Panc1 (cell line): ENCODE measurements at regions not wholly inside any gene's neighbourhood (a gene's known extent, or its start where the extent isn't known, plus 50 kb on each side); places are given as distances from the start of the nearest gene placed in this dataset.

Experiments
- ATAC-seq: fragments of 200-7000 bp; cut with Tn5 transposase; 2 replicates; pipeline ENCODE4 v1.9.1; 2020; ENCODE audit warnings: mild to moderate bottlenecking, moderate library complexity
- BruUV-seq: library from RNA; stranded (reverse); fragments of 400-500 nt; replicated peaks from 2 replicates; lab custom pipeline; 2021; lab: Mats Ljungman, UMichigan
- CTCF ChIA-PET: fragments of 300-600 bp; sonication (Branson Sonifier 250); formaldehyde crosslinking; loops from one replicate; lab custom pipeline; 2022; ENCODE audit warnings: antibody characterized with exemption; lab: Charles Lee
- POLR2A ChIA-PET: fragments of 300-600 bp; sonication (Branson Sonifier 250); formaldehyde crosslinking; loops from one replicate; lab custom pipeline; 2022; ENCODE audit warnings: antibody characterized with exemption; lab: Charles Lee
- DNase-seq: peaks from one replicate; pipeline ENCODE4 v3.0.0-alpha.2; 2010; ENCODE audit warnings: low read depth, low spot score
- H3K27ac ChIP-seq: 2 replicates; pipeline ENCODE4 v1.5.1; 2011; ENCODE audit warnings: mild to moderate bottlenecking, low read length, inconsistent platforms
- H3K27me3 ChIP-seq: fragments of 200-500 bp; sonication (Bioruptor generic); 2 replicates; pipeline ENCODE4 v1.6.0; 2014; ENCODE audit warnings: low read length, inconsistent platforms; ENCODE audit not compliant: control insufficient read depth, insufficient read depth
- H3K36me3 ChIP-seq: fragments of 200-500 bp; sonication (Bioruptor generic); 2 replicates; pipeline ENCODE4 v1.5.1; 2014; ENCODE audit warnings: inconsistent platforms, mild to moderate bottlenecking, low read length, moderate library complexity; ENCODE audit not compliant: control insufficient read depth, insufficient read depth
- H3K4me1 ChIP-seq: 2 replicates; pipeline ENCODE4 v1.5.1; 2011; ENCODE audit warnings: inconsistent platforms, mild to moderate bottlenecking, low read length, moderate library complexity; ENCODE audit not compliant: control insufficient read depth, insufficient read depth
- H3K4me3 ChIP-seq, 2 experiments: 2 replicates each; pipeline ENCODE4 v1.5.1; 2011 to 2012; ENCODE audit warnings: low read depth in 2 of 2, low read length in 2 of 2, mild to moderate bottlenecking in 2 of 2, inconsistent platforms in 1 of 2, moderate library complexity in 1 of 2
- H3K9me3 ChIP-seq: fragments of 200-500 bp; sonication (Bioruptor generic); 2 replicates; pipeline ENCODE4 v1.5.1; 2014; ENCODE audit warnings: low read depth, mild to moderate bottlenecking, inconsistent platforms, low read length, moderate library complexity; ENCODE audit not compliant: control insufficient read depth, insufficient read depth
- POLR2AphosphoS5 ChIP-seq: IDR thresholded peaks from 2 replicates; pipeline ENCODE4 v1.6.1; 2012; ENCODE audit warnings: mild to moderate bottlenecking, low read depth, low read length, moderate library complexity
- SIN3A ChIP-seq: IDR thresholded peaks from 2 replicates; pipeline ENCODE4 v1.6.1; 2012; ENCODE audit warnings: low read depth, mild to moderate bottlenecking, low read length, moderate library complexity, borderline replicate concordance; ENCODE audit not compliant: insufficient read depth
- TCF7L2 ChIP-seq: IDR thresholded peaks from 2 replicates; pipeline ENCODE4 v1.6.1; 2011; ENCODE audit warnings: mild to moderate bottlenecking, low read depth, low read length, inconsistent platforms
- in situ Hi-C: cut with HindIII; loops from 2 replicates; pipeline ENCODE4 v1.10.0; 2016; ENCODE audit warnings: low sequenced_read_pairs, low pct_unique_long_range_greater_than_20kb
- intact Hi-C: fragments of 100-400 bp; cut with micrococcal nuclease; formaldehyde crosslinking; loops from one replicate; pipeline ENCODE4 v1.10.0; 2022; ENCODE audit not compliant: unreplicated experiment
- TF ChIP-seq, protein P1 (sequence below): fragments of 450-650 bp; IDR thresholded peaks from 2 replicates; pipeline ENCODE4 v1.5.1; 2017; ENCODE audit warnings: mild to moderate bottlenecking
- TF ChIP-seq, protein P2 (sequence below), 2 experiments: IDR thresholded peaks; 2 replicates each; pipeline ENCODE4 v1.6.1; 2011 to 2012; ENCODE audit warnings: low read depth in 2 of 2, control low read depth in 1 of 2, low read length in 1 of 2, mild to moderate bottlenecking in 1 of 2, moderate library complexity in 1 of 2; ENCODE audit not compliant: insufficient read depth in 1 of 2

DNA sequence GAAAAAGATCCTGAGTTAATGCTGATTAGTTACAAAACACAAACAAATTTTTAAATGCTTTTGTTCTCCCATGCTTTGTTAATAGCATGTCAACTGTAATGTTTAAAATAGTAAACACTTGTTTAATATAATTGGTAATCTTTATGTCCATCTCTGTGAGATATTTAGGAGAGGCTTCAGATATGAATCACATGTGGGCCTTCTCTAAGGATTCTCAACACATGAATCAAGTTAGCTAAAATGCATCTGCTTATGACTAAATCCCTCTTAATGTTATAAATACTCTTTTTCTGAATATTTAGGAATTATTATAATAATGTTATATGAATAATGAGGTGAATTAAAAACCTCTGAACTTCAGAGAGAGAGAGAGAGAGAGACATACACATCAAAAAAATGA, 345.9 kb upstream of the MANEA start:
- no peaks in the 10 kb centered on the region for H3K4me1 ChIP-seq
- H3K9me3 ChIP-seq = no peaks in the 10 kb centered on the region
- no peak overlapping the region for H3K27ac ChIP-seq
- no peak for ATAC-seq
- DNase-seq = no peak
- intact Hi-C loops (no loop called here), in situ Hi-C loops (no loop called here)
- H3K36me3 ChIP-seq = no peaks in the 10 kb centered on the region
- POLR2A ChIA-PET = no interaction called here
- H3K27me3 ChIP-seq = no peaks in the 10 kb centered on the region
- TF ChIP-seq POLR2AphosphoS5 (no peak), TCF7L2 (no peak), SIN3A (no peak)
- TF ChIP-seq, protein P1, sequence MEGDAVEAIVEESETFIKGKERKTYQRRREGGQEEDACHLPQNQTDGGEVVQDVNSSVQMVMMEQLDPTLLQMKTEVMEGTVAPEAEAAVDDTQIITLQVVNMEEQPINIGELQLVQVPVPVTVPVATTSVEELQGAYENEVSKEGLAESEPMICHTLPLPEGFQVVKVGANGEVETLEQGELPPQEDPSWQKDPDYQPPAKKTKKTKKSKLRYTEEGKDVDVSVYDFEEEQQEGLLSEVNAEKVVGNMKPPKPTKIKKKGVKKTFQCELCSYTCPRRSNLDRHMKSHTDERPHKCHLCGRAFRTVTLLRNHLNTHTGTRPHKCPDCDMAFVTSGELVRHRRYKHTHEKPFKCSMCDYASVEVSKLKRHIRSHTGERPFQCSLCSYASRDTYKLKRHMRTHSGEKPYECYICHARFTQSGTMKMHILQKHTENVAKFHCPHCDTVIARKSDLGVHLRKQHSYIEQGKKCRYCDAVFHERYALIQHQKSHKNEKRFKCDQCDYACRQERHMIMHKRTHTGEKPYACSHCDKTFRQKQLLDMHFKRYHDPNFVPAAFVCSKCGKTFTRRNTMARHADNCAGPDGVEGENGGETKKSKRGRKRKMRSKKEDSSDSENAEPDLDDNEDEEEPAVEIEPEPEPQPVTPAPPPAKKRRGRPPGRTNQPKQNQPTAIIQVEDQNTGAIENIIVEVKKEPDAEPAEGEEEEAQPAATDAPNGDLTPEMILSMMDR = no peak
- TF ChIP-seq, protein P2, sequence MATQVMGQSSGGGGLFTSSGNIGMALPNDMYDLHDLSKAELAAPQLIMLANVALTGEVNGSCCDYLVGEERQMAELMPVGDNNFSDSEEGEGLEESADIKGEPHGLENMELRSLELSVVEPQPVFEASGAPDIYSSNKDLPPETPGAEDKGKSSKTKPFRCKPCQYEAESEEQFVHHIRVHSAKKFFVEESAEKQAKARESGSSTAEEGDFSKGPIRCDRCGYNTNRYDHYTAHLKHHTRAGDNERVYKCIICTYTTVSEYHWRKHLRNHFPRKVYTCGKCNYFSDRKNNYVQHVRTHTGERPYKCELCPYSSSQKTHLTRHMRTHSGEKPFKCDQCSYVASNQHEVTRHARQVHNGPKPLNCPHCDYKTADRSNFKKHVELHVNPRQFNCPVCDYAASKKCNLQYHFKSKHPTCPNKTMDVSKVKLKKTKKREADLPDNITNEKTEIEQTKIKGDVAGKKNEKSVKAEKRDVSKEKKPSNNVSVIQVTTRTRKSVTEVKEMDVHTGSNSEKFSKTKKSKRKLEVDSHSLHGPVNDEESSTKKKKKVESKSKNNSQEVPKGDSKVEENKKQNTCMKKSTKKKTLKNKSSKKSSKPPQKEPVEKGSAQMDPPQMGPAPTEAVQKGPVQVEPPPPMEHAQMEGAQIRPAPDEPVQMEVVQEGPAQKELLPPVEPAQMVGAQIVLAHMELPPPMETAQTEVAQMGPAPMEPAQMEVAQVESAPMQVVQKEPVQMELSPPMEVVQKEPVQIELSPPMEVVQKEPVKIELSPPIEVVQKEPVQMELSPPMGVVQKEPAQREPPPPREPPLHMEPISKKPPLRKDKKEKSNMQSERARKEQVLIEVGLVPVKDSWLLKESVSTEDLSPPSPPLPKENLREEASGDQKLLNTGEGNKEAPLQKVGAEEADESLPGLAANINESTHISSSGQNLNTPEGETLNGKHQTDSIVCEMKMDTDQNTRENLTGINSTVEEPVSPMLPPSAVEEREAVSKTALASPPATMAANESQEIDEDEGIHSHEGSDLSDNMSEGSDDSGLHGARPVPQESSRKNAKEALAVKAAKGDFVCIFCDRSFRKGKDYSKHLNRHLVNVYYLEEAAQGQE (IDR thresholded peaks at IDR 0.05; ENCODE audit: insufficient read depth in 1 of 2, low read depth in 2 of 2, low read length in 1 of 2) = no peak
- H3K4me3 ChIP-seq = no peak overlapping the region
- no TSS peak for BruUV-seq
- CTCF ChIA-PET = no interaction called here

DNA sequence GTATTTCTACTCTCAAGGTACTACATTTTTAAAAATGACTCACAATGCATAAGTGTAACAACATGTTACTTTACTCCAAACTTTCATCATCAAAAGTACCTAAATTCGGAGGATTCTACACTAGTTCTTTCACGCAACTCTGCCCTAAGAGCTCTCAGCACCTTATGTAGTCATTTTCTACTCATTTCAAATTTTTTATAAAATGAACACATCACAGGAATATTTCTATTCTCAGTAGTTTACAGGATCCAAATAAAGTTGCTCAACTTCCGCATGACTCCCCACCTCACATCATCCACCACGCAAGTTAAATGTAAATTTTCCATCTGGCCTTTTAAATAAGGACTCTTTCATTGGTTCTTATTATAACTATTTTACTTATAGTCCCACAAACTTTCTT, 344.9 kb upstream of the MANEA start:
- no peak for ATAC-seq
- TF ChIP-seq TCF7L2 (no peak), POLR2AphosphoS5 (no peak), SIN3A (no peak)
- TF ChIP-seq, protein P1 = no peak
- TF ChIP-seq, protein P2 (IDR thresholded peaks at IDR 0.05; ENCODE audit: insufficient read depth in 1 of 2, low read depth in 2 of 2, low read length in 1 of 2) = no peak

More for the DNA sequence above, 344.9 kb upstream of the MANEA start:
- in situ Hi-C loops (no loop called here), intact Hi-C loops (no loop called here)
- ChIA-PET POLR2A (no interaction called here), CTCF (no interaction called here)
- H3K27me3 ChIP-seq = no peaks in the 10 kb centered on the region
- no peak for DNase-seq
- no TSS peak for BruUV-seq
- no peak overlapping the region for H3K27ac ChIP-seq
- no peaks in the 10 kb centered on the region for H3K4me1 ChIP-seq
- no peaks in the 10 kb centered on the region for H3K9me3 ChIP-seq
- H3K4me3 ChIP-seq = no peak overlapping the region
- no peaks in the 10 kb centered on the region for H3K36me3 ChIP-seq
